Fibroblast of skin of abdomen (primary cell): ENCODE measurements at regions not wholly inside any gene's neighbourhood (a gene's known extent, or its start where the extent isn't known, plus 50 kb on each side); places are given as distances from the start of the nearest gene placed in this dataset.
"Not testable (repeated sequence)": the region's sequence is repeated elsewhere in the genome, so short reads cannot be mapped to it uniquely, and the experiment has no call there.

Experiments
- DNase-seq: peaks from one replicate; pipeline ENCODE4 v3.0.0-alpha.2; 2013

DNA sequence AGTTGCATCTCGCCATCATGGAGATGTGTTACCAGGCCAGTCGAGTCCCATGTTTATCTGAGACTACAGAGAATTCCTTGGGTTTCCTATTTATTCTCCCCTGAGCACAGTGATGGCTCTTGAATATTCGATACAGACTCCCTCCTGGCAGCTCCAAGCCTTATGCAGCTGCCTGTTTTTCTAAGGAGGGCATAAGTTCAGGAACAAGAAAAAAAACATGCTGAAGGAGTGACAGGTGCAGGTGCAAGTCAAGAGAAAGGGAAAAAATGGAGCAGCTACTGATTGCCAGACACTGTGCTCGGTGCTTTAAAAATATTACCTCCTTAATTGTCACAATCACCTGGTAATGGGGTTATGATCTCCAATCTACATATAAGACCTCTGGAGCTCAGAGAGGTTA, 177.2 kb upstream of the DPP10 start:
- DNase-seq: no peak

DNA sequence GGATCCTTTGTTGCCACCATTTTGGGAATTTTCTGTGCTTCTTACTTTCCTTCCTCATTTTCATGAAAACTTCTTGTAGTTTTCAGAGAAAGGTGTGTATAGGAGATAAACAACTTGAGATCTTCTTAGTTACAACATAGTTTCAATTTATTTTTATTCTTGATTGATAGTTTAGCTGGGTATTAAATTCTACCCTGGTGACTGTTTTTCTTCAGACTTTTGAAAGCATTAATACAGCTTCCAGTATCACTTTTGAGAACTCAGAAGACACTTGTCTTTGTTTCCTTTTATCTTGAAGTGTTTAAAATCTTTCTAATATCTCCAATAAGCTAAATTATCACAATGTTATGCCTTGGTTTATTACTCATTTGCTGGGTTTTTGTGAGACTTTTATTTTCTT, 167.5 kb upstream of the DPP10 start:
- DNase-seq: no peak

DNA sequence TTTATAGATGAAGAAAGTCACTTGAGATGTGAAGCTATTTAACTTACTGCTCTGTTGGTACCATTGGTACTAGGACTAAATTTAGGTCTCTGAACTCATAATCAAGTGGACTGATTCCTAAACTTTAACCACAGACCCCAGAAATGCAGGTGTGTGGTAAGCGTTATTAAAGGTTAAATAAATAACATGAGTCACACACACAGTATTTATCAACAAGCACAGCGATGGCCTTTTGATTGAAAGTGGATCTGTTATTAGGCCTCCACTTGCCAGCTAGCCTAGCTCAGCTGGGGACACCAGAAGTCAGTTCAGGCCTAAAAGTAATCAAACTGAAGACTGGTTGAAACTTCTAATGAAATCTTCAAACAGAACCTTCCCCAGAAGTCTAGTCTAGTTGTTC, 161.3 kb upstream of the DPP10 start:
- DNase-seq: no peak

DNA sequence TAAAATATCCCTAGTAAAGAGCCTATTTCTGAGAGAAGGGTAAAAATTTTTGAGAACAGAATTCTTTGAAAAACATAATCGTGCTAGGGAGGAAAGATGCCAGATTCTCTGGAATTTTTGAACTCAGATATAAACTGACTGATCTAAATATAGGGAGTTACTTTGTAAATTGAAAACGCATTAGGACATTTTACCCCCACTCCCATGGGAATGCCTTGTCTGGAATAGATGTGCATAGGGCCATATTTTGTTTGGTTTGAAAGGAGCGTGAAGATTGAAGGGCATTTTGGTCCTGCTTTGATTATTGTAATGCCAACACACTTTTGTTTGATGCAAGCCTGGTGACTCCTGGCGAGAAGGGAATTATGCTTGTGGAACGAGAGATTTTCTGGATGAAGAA, 158.7 kb upstream of the DPP10 start:
- DNase-seq: no peak

DNA sequence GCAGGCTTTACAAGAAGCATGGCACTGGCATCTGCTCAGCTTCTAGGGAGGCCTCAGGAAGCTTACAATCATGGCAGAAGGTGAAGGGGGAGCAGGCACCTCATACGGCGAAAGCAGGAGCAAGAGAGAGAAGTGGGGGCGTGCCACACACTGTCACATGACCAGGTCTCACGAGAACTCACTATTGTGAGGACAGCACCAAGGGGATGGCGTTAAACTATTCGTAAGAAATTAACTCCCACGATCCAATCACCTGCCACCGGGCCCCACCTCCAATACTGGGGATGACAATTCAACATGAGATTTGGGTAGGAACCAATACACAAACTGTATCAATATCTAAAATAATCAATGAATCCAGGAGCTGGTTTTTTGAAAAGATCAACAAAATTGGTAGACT, 156.0 kb upstream of the DPP10 start:
- no peak for DNase-seq

DNA sequence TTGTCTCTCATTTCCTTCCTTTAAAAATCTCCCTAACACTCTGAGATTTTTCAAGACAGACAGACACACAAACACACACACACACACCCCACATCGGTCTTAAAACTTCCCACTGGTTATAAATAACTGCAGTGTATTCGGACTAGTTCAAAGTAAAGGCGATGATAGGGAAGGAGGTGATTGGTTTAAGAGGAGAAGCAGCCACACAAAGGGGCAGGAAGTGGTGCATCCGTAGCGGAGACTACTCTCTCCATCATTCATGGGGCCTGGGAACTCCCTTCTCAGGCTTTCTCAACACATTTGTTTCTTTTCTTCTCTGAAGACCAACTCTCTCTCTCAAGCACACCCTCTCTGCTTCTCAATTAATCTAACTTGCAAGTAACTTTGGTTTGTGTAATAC, 149.1 kb upstream of the DPP10 start:
- DNase-seq: no peak

DNA sequence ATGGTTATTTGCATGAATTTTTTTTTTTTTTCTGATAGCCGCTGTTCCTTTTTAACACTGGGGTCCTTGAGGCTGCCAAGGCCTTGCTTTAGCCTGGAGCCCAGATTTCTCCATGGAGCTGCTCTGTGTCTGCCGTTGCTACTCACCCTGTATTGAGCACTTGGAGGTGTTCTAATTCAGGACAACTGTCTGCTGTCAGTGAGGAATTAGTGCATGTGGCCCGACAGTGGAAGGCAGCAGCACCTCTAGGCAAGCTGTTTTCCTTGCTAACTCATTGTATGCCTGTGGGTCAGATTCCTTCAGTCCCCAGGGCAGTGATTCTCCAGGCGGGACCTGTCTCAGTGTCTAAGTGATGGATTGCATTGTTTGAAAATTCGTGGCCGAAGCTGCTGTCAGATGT, 147.7 kb upstream of the DPP10 start:
- DNase-seq: no peak

DNA sequence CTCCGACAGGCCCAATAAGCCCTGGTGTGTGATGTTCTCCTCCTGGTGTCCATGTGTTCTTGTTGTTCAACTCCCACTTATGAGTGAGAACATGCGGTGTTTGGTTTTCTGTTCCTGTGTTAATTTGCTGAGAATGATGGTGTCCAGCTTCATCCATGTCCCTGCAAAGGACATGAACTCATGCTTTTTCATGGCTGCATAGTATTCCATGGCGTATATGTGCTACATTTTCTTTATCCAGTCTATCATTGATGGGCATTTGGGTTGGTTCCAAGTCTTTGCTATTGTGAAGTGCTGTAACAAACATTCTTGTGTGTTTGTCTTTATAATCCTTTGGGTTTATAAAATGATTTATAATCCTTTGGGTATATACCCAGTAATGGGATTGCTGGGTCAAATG, 142.1 kb upstream of the DPP10 start:
- DNase-seq: not testable (repeated sequence)

DNA sequence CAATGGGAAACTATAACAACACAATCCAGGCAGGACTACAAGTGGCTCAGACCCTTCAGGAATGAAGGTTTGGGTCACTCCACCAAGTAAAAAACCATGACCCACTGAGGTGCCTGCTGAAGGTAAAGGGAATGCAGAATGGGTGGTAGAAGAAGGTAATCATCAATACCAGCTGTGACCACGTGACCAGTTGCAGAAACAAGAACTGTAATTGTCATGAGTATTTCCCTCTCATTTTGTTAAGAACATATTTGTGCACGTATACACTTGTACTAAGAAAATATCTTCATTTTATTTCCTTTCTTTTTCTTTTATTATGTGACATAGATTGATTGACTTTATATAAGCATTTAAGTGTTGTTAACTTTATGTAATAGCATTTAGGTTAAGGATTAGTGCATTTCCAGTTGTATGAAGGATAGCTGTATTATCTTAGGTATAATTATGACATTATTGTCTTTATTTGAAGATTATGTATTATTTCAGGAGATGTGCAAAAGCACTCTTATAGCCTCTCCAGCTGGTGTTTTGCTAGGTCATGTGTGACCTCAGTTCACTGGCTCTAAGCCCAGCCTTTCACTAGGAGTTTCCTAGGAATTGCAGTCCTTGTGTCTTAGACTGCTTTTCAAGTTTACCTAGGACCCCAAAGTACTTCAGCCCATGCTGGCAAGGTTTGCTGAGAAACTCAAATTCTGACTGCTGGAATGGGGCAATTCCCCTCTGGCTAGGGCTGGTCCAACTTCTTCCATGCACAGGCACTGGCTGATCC, 125.7 kb upstream of the DPP10 start:
- no peak for DNase-seq

DNA sequence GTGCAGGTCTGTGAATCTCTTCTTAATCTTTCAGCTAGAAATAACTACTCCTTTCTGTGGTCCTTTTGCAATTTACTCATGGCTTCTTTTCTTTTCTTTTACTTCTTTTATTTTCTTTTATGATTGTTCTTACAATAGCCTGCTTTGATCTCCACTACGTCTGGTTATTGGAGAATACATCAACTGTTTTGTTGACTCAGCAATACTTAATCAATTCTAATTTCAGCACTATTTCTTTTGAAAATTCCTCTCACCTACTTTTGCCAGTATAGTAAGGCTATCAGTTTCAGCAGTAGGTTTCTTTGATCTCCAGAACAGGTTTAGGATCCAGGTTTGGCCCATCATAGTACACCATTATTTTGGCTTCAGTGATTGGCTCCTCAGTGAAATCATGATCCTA, 111.8 kb upstream of the DPP10 start:
- no peak for DNase-seq

DNA sequence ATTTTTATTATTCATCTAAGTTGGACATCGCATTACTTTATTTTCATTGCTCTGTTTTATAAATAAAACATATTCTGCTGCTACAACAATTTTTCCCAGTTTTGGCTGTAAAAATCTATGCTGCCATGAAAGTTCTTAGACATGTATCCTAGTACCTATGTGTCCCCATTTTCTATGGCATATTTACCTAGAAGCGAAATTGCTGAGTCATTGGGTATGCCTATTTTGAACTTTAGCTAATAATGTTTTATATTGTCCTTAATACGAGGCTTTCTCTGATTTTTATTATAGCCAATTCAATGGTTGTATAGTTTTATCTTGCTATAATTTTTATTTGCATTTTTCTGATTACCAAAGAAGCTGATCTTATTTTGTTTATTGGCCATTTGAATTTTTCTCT, 110.5 kb upstream of the DPP10 start:
- no peak for DNase-seq

DNA sequence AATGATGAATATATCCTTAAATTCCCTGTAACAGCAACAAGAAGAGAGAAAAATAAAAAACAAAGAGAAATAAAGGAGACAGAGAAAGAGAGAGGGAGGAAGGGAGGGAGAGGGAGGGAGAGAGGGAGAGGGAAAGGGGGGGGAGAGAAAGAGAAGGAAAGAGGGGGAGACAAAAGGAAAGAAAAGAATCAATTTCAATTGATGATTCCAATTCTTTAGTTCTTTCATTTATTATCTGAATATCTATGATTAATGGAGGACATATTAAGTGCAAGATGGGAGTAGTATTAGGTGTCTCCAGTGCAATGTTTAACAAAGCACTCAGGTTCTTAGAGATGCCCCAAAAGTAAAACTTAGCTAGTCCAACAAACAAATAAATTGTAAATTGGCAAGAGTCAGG, 97.2 kb upstream of the DPP10 start:
- DNase-seq: no peak

DNA sequence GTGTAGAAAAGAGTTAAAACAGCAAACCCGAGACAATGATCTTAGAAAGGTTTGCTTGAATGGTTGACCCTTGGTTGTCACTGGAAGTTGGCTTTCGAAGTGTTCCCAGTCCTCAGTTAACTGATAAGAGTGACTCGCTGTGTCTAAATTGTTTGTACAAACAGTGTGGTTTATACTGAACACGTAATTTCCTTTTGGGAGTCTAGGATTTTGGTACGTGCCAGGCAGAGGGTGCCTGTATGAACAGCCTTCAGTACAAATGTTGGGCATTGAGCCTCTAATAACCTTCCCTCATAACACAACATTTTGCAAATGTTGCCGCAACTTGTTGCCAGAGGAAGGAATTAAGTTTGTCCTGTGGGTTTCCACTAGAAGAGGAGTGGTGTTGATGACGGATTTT, 95.8 kb upstream of the DPP10 start:
- no peak for DNase-seq

DNA sequence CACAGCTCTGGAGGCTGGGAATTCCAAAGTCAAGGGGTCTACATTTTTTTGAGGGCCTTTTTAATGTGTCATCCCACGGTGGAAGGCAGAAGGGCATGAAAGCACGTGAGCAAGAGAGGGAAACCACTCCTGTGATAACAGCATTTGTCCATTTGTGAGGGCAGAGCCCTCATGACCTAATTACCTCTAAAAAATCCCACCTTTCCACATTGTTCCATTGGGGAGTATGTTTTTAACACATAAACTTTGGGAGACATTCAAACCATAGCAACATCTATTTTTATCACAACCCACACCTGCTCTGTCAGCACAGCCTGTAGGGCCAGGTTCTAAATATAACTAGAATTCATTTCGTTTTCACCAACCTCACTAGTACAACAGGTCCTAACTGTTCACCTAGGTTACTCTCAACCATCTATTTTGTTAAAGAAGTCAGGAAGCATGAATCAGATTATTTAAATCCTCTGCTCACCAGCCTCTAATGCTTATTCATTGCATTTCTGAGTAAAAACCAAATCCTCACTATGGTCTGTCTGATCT, 92.2 kb upstream of the DPP10 start:
- no peak for DNase-seq

DNA sequence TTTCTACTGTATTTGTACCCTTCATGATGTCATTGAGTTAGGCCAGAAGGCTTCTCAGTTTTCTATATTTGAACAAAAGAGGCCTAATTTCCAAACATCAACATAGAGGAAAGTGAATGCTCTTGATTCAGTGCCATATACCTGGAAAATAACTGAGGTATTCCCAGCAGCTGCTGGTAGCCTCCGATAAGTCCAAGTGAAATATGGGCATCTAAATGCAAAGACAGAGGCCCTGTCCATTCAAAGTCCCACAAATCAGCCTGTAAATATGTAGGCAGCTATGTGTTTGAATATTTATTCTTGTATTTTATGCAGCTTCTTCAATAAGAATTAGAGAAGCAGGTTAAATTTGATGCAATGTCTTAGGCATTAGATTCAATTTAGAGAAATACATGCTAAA, 89.5 kb upstream of the DPP10 start:
- DNase-seq: no peak

DNA sequence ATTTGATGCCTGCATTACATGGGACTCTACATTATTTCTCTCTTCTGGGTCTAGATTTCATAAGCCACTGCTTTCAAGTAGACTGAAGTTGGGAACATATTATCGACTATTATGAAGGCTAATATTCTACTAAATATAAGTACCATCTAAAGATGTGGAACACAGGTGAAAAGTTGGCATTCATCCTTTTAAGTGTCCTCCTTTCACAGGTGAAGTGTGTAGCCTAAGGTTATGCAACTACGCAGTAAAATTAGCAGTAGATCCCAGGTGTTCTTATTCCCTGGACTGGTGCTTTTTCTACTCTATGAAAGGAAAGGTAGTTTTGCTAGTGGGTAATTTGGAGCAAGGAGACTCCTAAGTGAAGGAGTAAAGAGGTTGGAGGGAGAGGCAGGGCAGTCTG, 88.2 kb upstream of the DPP10 start:
- DNase-seq: no peak

DNA sequence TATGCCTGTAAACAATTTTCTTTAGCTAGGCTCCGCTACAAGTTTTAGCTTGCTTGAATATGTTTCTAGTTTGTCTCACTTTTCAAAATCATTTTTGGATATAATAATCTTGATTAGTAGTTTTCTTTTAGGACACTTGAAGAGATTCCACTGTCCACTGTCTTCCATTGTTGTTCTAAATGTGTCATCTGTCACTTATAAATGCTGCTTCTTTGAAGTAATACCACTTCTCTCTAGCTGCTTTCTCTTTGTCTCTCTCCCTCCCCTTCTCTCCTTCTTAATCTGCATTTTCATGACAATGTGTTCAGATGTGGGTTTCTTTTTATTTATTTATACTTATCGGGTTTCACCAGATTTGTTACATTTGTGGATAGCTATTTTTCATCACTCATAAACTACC, 73.7 kb upstream of the DPP10 start:
- DNase-seq: no peak

DNA sequence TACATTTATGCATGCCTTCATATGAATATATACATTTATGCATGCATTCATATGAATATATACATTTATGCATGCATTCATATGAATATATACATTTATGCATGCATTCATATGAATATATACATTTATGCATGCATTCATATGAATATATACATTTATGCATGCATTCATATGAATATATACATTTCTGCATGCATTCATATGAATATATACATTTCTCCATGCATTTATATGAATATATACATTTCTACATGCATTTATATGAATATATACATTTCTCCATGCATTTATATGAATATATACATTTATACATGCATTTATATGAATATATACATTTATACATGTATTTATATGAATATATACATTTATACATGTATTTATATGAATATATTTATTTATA, 70.7 kb upstream of the DPP10 start:
- not testable (repeated sequence) for DNase-seq

DNA sequence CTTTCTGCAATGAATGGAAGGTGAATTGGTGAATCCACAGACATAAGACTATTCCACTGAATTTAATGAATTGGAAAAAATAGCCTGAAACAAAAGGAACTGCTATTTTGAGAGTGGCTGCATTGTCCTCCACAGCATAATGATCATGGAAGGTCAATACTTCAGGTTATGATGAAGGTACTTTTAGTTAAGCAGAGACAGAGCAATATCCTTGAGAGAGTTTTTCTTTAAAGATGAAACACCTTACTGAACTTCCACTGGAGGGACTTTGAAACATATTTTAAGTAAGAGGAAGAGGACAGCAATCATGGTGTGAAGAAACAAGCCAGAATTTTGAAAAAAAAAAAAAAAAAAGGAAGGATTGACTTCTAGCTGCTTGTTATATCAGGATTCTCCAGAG, 68.8 kb upstream of the DPP10 start:
- DNase-seq: no peak

DNA sequence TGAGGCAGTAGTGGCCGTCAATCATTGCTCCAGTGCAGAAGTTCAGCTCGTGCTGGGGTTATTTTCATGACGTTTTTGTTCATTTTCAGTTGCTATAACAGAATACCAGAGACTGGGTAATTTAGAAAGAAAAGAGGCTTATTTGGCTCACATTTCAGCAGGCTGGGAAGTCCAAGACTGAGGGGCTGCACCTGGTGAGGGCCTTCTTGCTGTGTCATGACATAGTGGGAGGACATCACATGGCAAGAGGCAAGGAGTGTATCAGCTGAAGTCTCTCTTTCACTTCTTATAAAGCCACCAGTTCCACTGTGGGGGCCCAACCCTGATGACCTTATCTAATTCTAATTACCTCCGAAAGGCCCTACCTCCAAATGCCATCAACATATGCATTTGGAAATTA, 58.0 kb upstream of the DPP10 start:
- no peak for DNase-seq

DNA sequence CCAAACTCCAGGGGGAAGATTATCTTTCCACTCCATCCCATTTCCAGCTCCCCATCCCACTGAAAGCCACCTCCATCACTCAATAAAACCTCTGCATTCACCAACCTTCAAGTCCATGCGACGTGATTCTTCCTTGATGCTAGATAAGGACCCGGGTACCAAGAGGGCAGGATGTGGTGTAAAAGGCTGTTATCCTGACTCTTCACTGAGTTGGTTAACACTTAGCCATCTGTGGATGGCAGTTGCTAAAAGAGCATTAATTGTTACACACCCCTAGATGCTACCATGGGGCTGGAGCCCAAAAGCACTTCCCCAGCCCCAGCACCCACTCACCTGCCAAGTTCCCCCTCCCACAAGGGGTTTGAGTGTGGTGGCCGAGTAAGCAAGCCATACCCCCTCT, 53.4 kb upstream of the DPP10 start:
- DNase-seq: no peak
